NT2/D1 (cell line): ENCODE measurements at regions not wholly inside any gene's neighbourhood (a gene's known extent, or its start where the extent isn't known, plus 50 kb on each side); places are given as distances from the start of the nearest gene placed in this dataset.

Experiments used
- SUZ12 ChIP-seq: IDR thresholded peaks from 2 replicates; pipeline ENCODE4 v1.6.1; 2011; ENCODE audit not compliant: insufficient read length, insufficient read depth; ENCODE audit errors: extremely low read depth
- YY1 ChIP-seq: IDR thresholded peaks from 2 replicates; pipeline ENCODE4 v1.6.1; 2011; ENCODE audit not compliant: insufficient read length, insufficient read depth
- ZNF274 ChIP-seq: IDR thresholded peaks from 2 replicates; pipeline ENCODE4 v1.6.1; 2011; ENCODE audit warnings: mild to moderate bottlenecking, low read depth, low read length

DNA sequence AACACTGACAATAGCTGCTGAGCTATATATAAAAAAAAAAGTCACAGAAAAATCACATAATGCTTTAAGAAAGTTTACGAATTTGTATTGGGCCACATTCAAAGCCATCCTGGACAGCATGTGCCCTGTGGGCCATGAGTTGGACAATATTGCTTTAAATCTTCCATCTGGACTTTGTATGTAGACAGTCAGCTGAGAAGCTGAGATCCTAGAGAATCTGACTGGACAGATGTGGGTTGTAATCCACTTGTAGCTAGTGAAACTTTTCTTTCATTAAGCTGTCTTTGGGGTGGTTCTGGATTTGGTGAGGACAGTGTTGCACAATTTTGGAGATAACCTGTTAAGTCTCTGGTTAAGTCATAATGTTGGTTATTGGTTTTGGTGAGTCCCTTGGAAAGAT lies 824.5 kb downstream of the CCSER2 start:
- no peak for TF ChIP-seq ZNF274
- no peak for TF ChIP-seq SUZ12
- no peak for TF ChIP-seq YY1
